GM23338 (cell line): ENCODE measurements at regions not wholly inside any gene's neighbourhood (a gene's known extent, or its start where the extent isn't known, plus 50 kb on each side); places are given as distances from the start of the nearest gene placed in this dataset.

ENCODE experiments used
- ATAC-seq: fragments of 200-7000 bp; cut with Tn5 transposase; 3 replicates; pipeline ENCODE4 v1.9.1; 2020
- DNase-seq: peaks from one replicate; pipeline ENCODE4 v3.0.0-alpha.2; 2015; ENCODE audit warnings: low spot score
- H2AFZ ChIP-seq: fragments of 200-600 bp; sonication (generic); 2 replicates; pipeline ENCODE4 v1.8.0; 2016; ENCODE audit warnings: antibody characterized with exemption, mild to moderate bottlenecking, moderate library complexity
- H3F3A ChIP-seq: fragments of 200-600 bp; sonication (generic); replicated peaks from 2 replicates; pipeline ENCODE4 v1.8.0; 2017; ENCODE audit warnings: antibody characterized with exemption, mixed run types, low read depth
- H3K27ac ChIP-seq: fragments of 200-600 bp; sonication (generic); 2 replicates; pipeline ENCODE4 v1.6.1; 2016; ENCODE audit warnings: low read depth
- H3K27me3 ChIP-seq: fragments of 200-600 bp; sonication (generic); 2 replicates; pipeline ENCODE4 v1.8.0; 2016; ENCODE audit warnings: mild to moderate bottlenecking, mixed run types, moderate library complexity; ENCODE audit not compliant: insufficient read depth
- H3K36me3 ChIP-seq: fragments of 200-600 bp; sonication (generic); 2 replicates; pipeline ENCODE4 v1.8.0; 2016; ENCODE audit warnings: mild to moderate bottlenecking; ENCODE audit not compliant: insufficient read depth
- H3K4me1 ChIP-seq: fragments of 200-600 bp; sonication (generic); 2 replicates; pipeline ENCODE4 v1.8.0; 2016; ENCODE audit warnings: mild to moderate bottlenecking, moderate library complexity; ENCODE audit not compliant: insufficient read depth
- H3K4me2 ChIP-seq: fragments of 200-600 bp; sonication (generic); 2 replicates; pipeline ENCODE4 v1.7.1; 2017; ENCODE audit warnings: mixed run types
- H3K4me3 ChIP-seq: fragments of 200-600 bp; sonication (generic); 2 replicates; pipeline ENCODE4 v1.6.1; 2016; ENCODE audit warnings: mixed run types
- H3K79me2 ChIP-seq: fragments of 200-600 bp; sonication (generic); replicated peaks from 2 replicates; pipeline ENCODE4 v1.8.0; 2017; ENCODE audit warnings: mild to moderate bottlenecking; ENCODE audit not compliant: insufficient read depth
- H3K9me2 ChIP-seq: fragments of 200-600 bp; sonication (generic); 2 replicates; pipeline ENCODE4 v1.8.0; 2017; ENCODE audit not compliant: insufficient read depth
- H4K20me1 ChIP-seq: fragments of 200-600 bp; sonication (generic); replicated peaks from 2 replicates; pipeline ENCODE4 v1.8.0; 2017; ENCODE audit warnings: mild to moderate bottlenecking; ENCODE audit not compliant: insufficient read depth
- H3K27ac Mint-ChIP-seq: 2 replicates; pipeline ENCODE4 v1.8.0; 2020; ENCODE audit warnings: inconsistent platforms, mild to moderate bottlenecking, moderate library complexity, mixed read lengths
- H3K27me3 Mint-ChIP-seq: 3 replicates; pipeline ENCODE4 v1.8.0; 2022; ENCODE audit warnings: low read depth, mild to moderate bottlenecking, moderate library complexity, mixed read lengths, inconsistent platforms; ENCODE audit not compliant: insufficient read depth, poor library complexity
- H3K36me3 Mint-ChIP-seq: 3 replicates; pipeline ENCODE4 v1.8.0; 2021; ENCODE audit warnings: low read depth, mild to moderate bottlenecking, inconsistent platforms, moderate library complexity, mixed read lengths
- H3K4me1 Mint-ChIP-seq: 3 replicates; pipeline ENCODE4 v1.8.0; 2020; ENCODE audit warnings: mild to moderate bottlenecking, inconsistent platforms, mixed read lengths
- H3K4me3 Mint-ChIP-seq: 3 replicates; pipeline ENCODE4 v1.8.0; 2021; ENCODE audit warnings: moderate library complexity, mild to moderate bottlenecking, inconsistent platforms, mixed read lengths
- H3K9me3 Mint-ChIP-seq: 3 replicates; pipeline ENCODE4 v1.8.0; 2020; ENCODE audit warnings: moderate library complexity, mild to moderate bottlenecking, inconsistent platforms, mixed read lengths
- CREB1 ChIP-seq: fragments of 250-450 bp; sonication (Bioruptor Pico); IDR thresholded peaks from 2 replicates; pipeline ENCODE4 v1.5.0; 2020; ENCODE audit warnings: low read depth, mild to moderate bottlenecking, moderate library complexity
- ETS1 ChIP-seq: IDR thresholded peaks from 2 replicates; pipeline ENCODE4 v1.6.1; 2016; ENCODE audit warnings: antibody characterized with exemption
- EZH2 ChIP-seq: fragments of 200-600 bp; sonication (generic); IDR thresholded peaks from one replicate; pipeline ENCODE4 v1.8.0; 2017; ENCODE audit warnings: antibody characterized with exemption, mild to moderate bottlenecking, low read depth; ENCODE audit not compliant: unreplicated experiment
- EZH2phosphoT487 ChIP-seq: fragments of 200-600 bp; sonication (generic); IDR thresholded peaks from one replicate; pipeline ENCODE4 v1.8.1; 2018; ENCODE audit warnings: antibody characterized with exemption; ENCODE audit not compliant: unreplicated experiment
- REST ChIP-seq: IDR thresholded peaks from one replicate; pipeline ENCODE4 v1.6.1; 2018; ENCODE audit warnings: antibody characterized with exemption; ENCODE audit not compliant: unreplicated experiment
- STAT1 ChIP-seq: IDR thresholded peaks from one replicate; pipeline ENCODE4 v1.6.1; 2016; ENCODE audit warnings: antibody characterized with exemption; ENCODE audit not compliant: unreplicated experiment
- ZNF114 ChIP-seq: fragments of 250-450 bp; sonication (Bioruptor Pico); IDR thresholded peaks from 2 replicates; pipeline ENCODE4 v1.5.0; 2020; ENCODE audit warnings: mild to moderate bottlenecking, moderate library complexity
- ZNF331 ChIP-seq: fragments of 250-450 bp; sonication (Bioruptor Pico); IDR thresholded peaks from 2 replicates; pipeline ENCODE4 v1.5.0; 2020; ENCODE audit warnings: low read depth, mild to moderate bottlenecking, moderate library complexity
- TF ChIP-seq, protein P1 (sequence below), 2 experiments: fragments of 200-600 bp in 1 of 2; sonication (generic) in 1 of 2; conservative IDR thresholded peaks; 2 replicates each; pipeline versions ENCODE4 v1.5.1 to v1.6.1; 2016 to 2017; ENCODE audit warnings: antibody characterized with exemption in 2 of 2, low read depth in 2 of 2, mild to moderate bottlenecking in 2 of 2, moderate library complexity in 1 of 2

DNA sequence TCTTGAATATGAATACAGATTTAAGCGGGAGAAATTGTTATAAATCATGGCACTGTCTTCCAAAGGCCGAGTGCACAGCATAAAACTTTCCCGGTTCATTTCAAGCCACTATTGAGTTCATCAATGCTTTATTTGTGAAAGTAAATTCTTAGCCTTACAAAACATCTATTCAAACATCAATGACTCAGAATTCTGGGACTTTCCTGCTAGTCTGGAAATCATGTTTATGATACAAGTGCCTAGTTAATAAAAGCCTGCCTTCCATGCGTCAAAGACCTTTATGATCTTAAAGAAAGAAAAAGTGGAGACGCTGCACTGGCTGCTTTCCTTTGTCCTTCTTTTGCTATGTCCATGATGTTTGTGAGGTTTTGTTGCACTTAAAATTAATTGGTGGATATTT lies 137.7 kb downstream of the SETD4 start (continued):
- TF ChIP-seq REST = no peak
- TF ChIP-seq, protein P1, sequence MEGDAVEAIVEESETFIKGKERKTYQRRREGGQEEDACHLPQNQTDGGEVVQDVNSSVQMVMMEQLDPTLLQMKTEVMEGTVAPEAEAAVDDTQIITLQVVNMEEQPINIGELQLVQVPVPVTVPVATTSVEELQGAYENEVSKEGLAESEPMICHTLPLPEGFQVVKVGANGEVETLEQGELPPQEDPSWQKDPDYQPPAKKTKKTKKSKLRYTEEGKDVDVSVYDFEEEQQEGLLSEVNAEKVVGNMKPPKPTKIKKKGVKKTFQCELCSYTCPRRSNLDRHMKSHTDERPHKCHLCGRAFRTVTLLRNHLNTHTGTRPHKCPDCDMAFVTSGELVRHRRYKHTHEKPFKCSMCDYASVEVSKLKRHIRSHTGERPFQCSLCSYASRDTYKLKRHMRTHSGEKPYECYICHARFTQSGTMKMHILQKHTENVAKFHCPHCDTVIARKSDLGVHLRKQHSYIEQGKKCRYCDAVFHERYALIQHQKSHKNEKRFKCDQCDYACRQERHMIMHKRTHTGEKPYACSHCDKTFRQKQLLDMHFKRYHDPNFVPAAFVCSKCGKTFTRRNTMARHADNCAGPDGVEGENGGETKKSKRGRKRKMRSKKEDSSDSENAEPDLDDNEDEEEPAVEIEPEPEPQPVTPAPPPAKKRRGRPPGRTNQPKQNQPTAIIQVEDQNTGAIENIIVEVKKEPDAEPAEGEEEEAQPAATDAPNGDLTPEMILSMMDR (conservative IDR thresholded peaks at IDR 0.05; ENCODE audit: low read depth in 2 of 2) = no peak
- TF ChIP-seq EZH2 = no peak
- TF ChIP-seq CREB1 (CRISPR knock-in tag) = no peak
- TF ChIP-seq ETS1 = no peak
- no peak for TF ChIP-seq STAT1
- TF ChIP-seq EZH2phosphoT487 = no peak
- TF ChIP-seq ZNF114 (CRISPR knock-in tag) = no peak

DNA sequence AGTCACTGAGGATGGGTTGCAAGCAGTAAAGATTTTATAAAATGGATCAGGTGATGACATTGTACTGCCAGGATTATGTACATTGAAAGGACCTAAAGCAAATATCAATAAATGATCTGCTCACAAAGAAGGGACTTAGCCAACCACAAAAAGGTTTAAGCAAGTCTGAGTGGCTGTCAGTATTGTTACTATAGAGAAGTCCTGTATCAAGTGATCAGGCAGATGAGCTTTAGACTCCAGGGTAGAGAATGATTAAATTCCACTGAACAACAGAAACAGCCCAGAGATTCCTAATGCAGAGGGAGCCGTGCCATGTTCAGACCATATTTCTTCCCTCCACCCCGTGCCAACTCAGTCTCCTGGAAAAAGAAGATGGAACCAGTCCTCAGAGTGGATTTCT lies 138.9 kb downstream of the SETD4 start:
- Mint-ChIP-seq H3K27ac (no peak overlapping the region), H3K4me3 (no peak overlapping the region), H3K9me3 (no peaks in the 10 kb centered on the region; the same call in 2 of the 3 replicates), H3K36me3 (no peaks in the 10 kb centered on the region), H3K27me3 (peaks cover 1% of the 10 kb centered on the region), H3K4me1 (no peaks in the 10 kb centered on the region)
- TF ChIP-seq ZNF331 (no peak), EZH2phosphoT487 (no peak), STAT1 (no peak)
- H3K36me3 ChIP-seq = no peaks in the 10 kb centered on the region
- H3F3A ChIP-seq = no peaks in the 10 kb centered on the region
- no peaks in the 10 kb centered on the region for H3K4me1 ChIP-seq
- H3K27me3 ChIP-seq = no peaks in the 10 kb centered on the region
- no peak overlapping the region for H3K27ac ChIP-seq
- DNase-seq (no peak), ATAC-seq (no peak)
- no peaks in the 10 kb centered on the region for H3K9me2 ChIP-seq
- H3K79me2 ChIP-seq = no peaks in the 10 kb centered on the region
- no peak overlapping the region for H3K4me3 ChIP-seq
- no peaks in the 10 kb centered on the region for H4K20me1 ChIP-seq
- no peak overlapping the region for H2AFZ ChIP-seq
- H3K4me2 ChIP-seq = no peak overlapping the region
